Osteoblast (primary cell): ENCODE measurements at regions not wholly inside any gene's neighbourhood (a gene's known extent, or its start where the extent isn't known, plus 50 kb on each side); places are given as distances from the start of the nearest gene placed in this dataset.

Experiments used
- DNase-seq: peaks from one replicate; pipeline ENCODE4 v3.0.0; 2011; ENCODE audit warnings: low spot score, mixed read lengths; ENCODE audit not compliant: insufficient read length; ENCODE audit errors: missing footprints
- H2AFZ ChIP-seq: 2 replicates; pipeline ENCODE4 v1.6.0; 2011; ENCODE audit warnings: mild to moderate bottlenecking, low read length
- H3K27ac ChIP-seq: 2 replicates; pipeline ENCODE4 v1.5.1; 2011; ENCODE audit warnings: mild to moderate bottlenecking, low read depth, low read length, moderate library complexity
- H3K27me3 ChIP-seq: 2 replicates; pipeline ENCODE4 v1.6.0; 2012; ENCODE audit warnings: mild to moderate bottlenecking, control low read depth, inconsistent platforms, low read length, moderate library complexity; ENCODE audit not compliant: insufficient read depth
- H3K36me3 ChIP-seq: 2 replicates; pipeline ENCODE4 v1.5.1; 2011; ENCODE audit warnings: mild to moderate bottlenecking, low read length, control low read depth, moderate library complexity; ENCODE audit not compliant: insufficient read depth
- H3K4me1 ChIP-seq: 2 replicates; pipeline ENCODE4 v1.5.1; 2011; ENCODE audit warnings: mild to moderate bottlenecking, low read length, control low read depth, moderate library complexity; ENCODE audit not compliant: insufficient read depth
- H3K4me2 ChIP-seq: 2 replicates; pipeline ENCODE4 v1.6.0; 2011; ENCODE audit warnings: mild to moderate bottlenecking, low read length; ENCODE audit not compliant: insufficient read depth
- H3K4me3 ChIP-seq: fragments of 200-600 bp; sonication (generic); 3 replicates; pipeline ENCODE4 v1.5.1; 2012; ENCODE audit warnings: mild to moderate bottlenecking, low read length, inconsistent platforms; ENCODE audit not compliant: insufficient read depth
- H3K79me2 ChIP-seq: 2 replicates; pipeline ENCODE4 v1.6.0; 2012; ENCODE audit warnings: mild to moderate bottlenecking, low read length, control low read depth, inconsistent platforms; ENCODE audit not compliant: insufficient read depth
- H3K9me3 ChIP-seq: 2 replicates; pipeline ENCODE4 v1.5.1; 2011; ENCODE audit warnings: low read depth, low read length, control low read depth
- H4K20me1 ChIP-seq: 2 replicates; pipeline ENCODE4 v1.6.0; 2012; ENCODE audit warnings: mild to moderate bottlenecking, low read length, control low read depth; ENCODE audit not compliant: insufficient read depth
- TF ChIP-seq, protein P1 (sequence below): IDR thresholded peaks from 2 replicates; pipeline ENCODE4 v1.5.1; 2011; ENCODE audit warnings: mild to moderate bottlenecking, low read depth, low read length, moderate library complexity; ENCODE audit errors: extremely low read depth

DNA sequence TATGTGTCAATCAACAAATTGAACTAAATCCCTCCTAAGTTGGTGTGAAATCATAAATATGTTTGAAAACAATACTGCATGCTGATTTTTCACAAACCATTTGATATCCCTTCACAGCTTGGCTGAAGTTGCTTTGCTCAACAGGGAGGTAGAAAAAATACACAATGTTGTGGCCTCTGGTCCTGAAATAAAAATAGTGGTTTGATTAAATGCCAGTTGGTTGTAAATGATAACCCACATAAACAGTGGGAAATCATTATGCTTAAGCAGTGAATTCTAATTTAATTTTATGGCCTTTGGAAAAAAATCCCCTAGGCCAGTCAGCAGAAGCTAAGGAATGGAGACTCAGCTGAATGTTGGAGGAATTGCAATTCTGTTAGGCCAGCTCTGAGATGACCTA lies 359.4 kb upstream of the CWC22 start:
- Histone ChIP-seq H2AFZ (no peak overlapping the region), H4K20me1 (no peaks in the 10 kb centered on the region), H3K27me3 (no peaks in the 10 kb centered on the region), H3K4me2 (no peak overlapping the region), H3K79me2 (no peaks in the 10 kb centered on the region), H3K36me3 (no peaks in the 10 kb centered on the region), H3K4me1 (no peaks in the 10 kb centered on the region), H3K4me3 (no peak overlapping the region), H3K27ac (no peak overlapping the region), H3K9me3 (no peaks in the 10 kb centered on the region)
- no peak for DNase-seq
- TF ChIP-seq, protein P1, sequence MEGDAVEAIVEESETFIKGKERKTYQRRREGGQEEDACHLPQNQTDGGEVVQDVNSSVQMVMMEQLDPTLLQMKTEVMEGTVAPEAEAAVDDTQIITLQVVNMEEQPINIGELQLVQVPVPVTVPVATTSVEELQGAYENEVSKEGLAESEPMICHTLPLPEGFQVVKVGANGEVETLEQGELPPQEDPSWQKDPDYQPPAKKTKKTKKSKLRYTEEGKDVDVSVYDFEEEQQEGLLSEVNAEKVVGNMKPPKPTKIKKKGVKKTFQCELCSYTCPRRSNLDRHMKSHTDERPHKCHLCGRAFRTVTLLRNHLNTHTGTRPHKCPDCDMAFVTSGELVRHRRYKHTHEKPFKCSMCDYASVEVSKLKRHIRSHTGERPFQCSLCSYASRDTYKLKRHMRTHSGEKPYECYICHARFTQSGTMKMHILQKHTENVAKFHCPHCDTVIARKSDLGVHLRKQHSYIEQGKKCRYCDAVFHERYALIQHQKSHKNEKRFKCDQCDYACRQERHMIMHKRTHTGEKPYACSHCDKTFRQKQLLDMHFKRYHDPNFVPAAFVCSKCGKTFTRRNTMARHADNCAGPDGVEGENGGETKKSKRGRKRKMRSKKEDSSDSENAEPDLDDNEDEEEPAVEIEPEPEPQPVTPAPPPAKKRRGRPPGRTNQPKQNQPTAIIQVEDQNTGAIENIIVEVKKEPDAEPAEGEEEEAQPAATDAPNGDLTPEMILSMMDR: no peak

DNA sequence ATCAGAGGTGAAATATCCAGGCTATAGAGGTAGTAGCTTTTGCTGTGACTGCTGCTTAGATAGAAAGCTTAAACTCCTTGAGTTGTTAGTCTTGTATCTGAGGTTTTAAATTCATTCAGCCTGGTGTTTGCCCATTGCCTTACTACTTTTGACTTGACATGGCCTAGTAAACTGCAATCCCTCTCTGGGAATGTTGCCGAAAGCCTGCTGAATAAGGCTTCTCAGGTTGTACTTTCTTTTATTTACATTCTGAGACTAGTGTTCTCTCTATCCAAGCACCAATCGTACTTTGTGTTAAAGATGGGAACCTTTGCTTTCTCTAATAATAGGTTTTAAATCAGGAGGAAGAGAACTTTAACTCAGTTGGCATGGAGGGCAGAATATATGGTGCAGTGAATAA lies 357.6 kb upstream of the CWC22 start:
- Histone ChIP-seq H3K4me3 (no peak overlapping the region), H2AFZ (peak overlapping the region; percentile 47), H3K27ac (no peak overlapping the region), H3K4me1 (no peaks in the 10 kb centered on the region), H3K79me2 (no peaks in the 10 kb centered on the region), H3K4me2 (no peak overlapping the region), H4K20me1 (no peaks in the 10 kb centered on the region), H3K9me3 (no peaks in the 10 kb centered on the region), H3K27me3 (no peaks in the 10 kb centered on the region), H3K36me3 (no peaks in the 10 kb centered on the region)
- DNase-seq: no peak
- TF ChIP-seq, protein P1: no peak

DNA sequence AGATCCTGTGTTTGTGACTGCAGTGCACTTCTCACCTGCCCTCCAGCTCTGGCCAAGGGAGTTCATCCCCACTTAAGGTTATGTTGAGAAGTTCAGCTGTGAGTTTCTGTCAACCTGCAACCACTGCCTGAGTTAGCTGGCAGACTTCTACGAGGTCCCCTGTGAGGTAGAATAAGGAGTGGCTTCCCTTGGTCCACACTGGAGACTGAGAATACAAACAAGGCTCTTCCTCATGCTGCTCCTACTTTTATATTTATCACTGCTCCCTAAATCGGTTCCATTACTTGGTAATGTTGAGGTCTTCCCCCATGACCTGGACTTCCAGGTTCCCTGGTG lies 353.2 kb upstream of the CWC22 start:
- Histone ChIP-seq H3K4me1 (no peaks in the 10 kb centered on the region), H3K79me2 (no peaks in the 10 kb centered on the region), H3K9me3 (no peaks in the 10 kb centered on the region), H2AFZ (peak overlapping the region; percentile 8), H4K20me1 (no peaks in the 10 kb centered on the region), H3K36me3 (no peaks in the 10 kb centered on the region), H3K4me3 (no peak overlapping the region), H3K4me2 (no peak overlapping the region), H3K27ac (no peak overlapping the region), H3K27me3 (no peaks in the 10 kb centered on the region)
- TF ChIP-seq, protein P1: no peak
- DNase-seq: no peak

DNA sequence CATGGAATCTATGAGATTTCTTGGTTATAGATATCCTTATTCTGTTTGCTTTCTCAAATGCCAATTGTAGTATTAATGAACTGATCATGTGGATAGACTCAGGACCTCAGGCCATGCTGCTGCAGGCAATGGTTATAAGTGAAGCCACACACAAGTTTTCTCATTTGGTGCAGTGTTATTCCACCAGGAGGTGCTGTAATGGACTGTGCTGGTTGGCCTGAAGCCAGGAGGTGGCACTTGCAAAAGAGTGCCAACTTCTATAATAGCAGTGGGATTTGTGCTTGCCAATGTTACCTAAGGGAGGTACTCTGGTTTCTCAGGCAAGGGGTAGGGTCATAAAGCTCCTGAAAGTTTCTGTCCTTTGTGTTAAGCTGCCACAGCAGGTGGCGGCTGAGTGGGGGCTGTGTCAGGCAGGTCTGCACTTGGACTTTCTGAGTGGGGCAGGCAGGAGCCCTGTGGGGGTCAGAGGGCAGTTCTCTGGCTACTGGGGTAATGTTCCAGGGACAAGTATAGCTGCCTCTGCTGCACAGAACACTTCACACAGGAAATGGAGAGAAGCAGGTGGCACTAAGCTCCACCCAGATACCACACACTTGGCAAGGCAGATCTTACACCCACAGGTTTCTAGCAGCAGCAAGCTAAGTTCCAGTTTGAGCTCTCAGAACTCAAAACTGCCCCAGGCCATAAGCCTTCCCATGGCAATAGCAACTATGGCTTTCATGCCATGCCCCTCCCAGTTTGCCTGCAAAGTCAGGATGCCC lies 352.6 kb upstream of the CWC22 start:
- Histone ChIP-seq H3K9me3 (no peaks in the 10 kb centered on the region), H3K4me2 (no peak overlapping the region), H3K27me3 (no peaks in the 10 kb centered on the region), H3K36me3 (no peaks in the 10 kb centered on the region), H3K4me1 (no peaks in the 10 kb centered on the region), H2AFZ (no peak overlapping the region), H4K20me1 (no peaks in the 10 kb centered on the region), H3K4me3 (no peak overlapping the region), H3K79me2 (no peaks in the 10 kb centered on the region), H3K27ac (no peak overlapping the region)
- no peak for DNase-seq
- TF ChIP-seq, protein P1: no peak
